ENCODE measurements at regions not wholly inside any gene's neighbourhood (a gene's known extent, or its start where the extent isn't known, plus 50 kb on each side); places are given as distances from the start of the nearest gene placed in this dataset.
A peak's percentile ranks its signal among the peaks of the same experiment; 100 is the strongest.

- Histone ChIP-seq H3K36me3 (no peaks in the 10 kb centered on the region), H3K9me3 (no peaks in the 10 kb centered on the region), H3K27me3 (no peaks in the 10 kb centered on the region), H3K4me3 (no peak overlapping the region), H3K4me1 (no peaks in the 10 kb centered on the region), H3K27ac (no peak overlapping the region)
- intact Hi-C loops (cut with DNase I), result no loop called here
- no peak for TF ChIP-seq CTCF (IDR thresholded peaks at IDR 0.05)
- TF ChIP-seq POLR2A (IDR thresholded peaks at IDR 0.05), result no peak
- no peak for TF ChIP-seq POLR2AphosphoS5 (IDR thresholded peaks at IDR 0.05; ENCODE audit: insufficient read depth in 1 of 2, low read depth in 1 of 2)
- peak in 1 of 2 donors; percentile 25 for DNase-seq (ENCODE audit: extremely low spot score in 2 of 2)
These were observed 161.5 kb upstream of the GATB start for GRCh38 chr4:151922306-151922705.

- TF ChIP-seq POLR2AphosphoS5 (IDR thresholded peaks at IDR 0.05; ENCODE audit: insufficient read depth in 1 of 2, low read depth in 1 of 2), result no peak
- TF ChIP-seq CTCF (IDR thresholded peaks at IDR 0.05), result no peak
- TF ChIP-seq POLR2A (IDR thresholded peaks at IDR 0.05), result no peak
- Histone ChIP-seq H3K27ac (no peak overlapping the region), H3K4me1 (no peaks in the 10 kb centered on the region), H3K4me3 (no peak overlapping the region), H3K9me3 (no peaks in the 10 kb centered on the region), H3K36me3 (no peaks in the 10 kb centered on the region), H3K27me3 (no peaks in the 10 kb centered on the region)
- DNase-seq (ENCODE audit: extremely low spot score in 2 of 2), result no peak
- intact Hi-C loops (cut with DNase I), result no loop called here
These were observed 161.0 kb upstream of the GATB start for GRCh38 chr4:151921811-151922210.

GRCh38 chr4:151921386-151921785 lies 160.6 kb upstream of the GATB start:
- H3K9me3 ChIP-seq, result no peaks in the 10 kb centered on the region
- H3K36me3 ChIP-seq, result no peaks in the 10 kb centered on the region
- intact Hi-C loops (cut with DNase I), result no loop called here
- DNase-seq (ENCODE audit: extremely low spot score in 2 of 2), result peak in 1 of 2 donors; percentile 22
- no peaks in the 10 kb centered on the region for H3K27me3 ChIP-seq
- TF ChIP-seq POLR2A (IDR thresholded peaks at IDR 0.05), result no peak
- no peak for TF ChIP-seq POLR2AphosphoS5 (IDR thresholded peaks at IDR 0.05; ENCODE audit: insufficient read depth in 1 of 2, low read depth in 1 of 2)
- no peak for TF ChIP-seq CTCF (IDR thresholded peaks at IDR 0.05)
- no peak overlapping the region for H3K27ac ChIP-seq
- no peak overlapping the region for H3K4me3 ChIP-seq
- no peaks in the 10 kb centered on the region for H3K4me1 ChIP-seq

- Histone ChIP-seq H3K4me1 (no peaks in the 10 kb centered on the region), H3K27ac (no peak overlapping the region), H3K4me3 (no peak overlapping the region), H3K9me3 (no peaks in the 10 kb centered on the region), H3K36me3 (no peaks in the 10 kb centered on the region), H3K27me3 (no peaks in the 10 kb centered on the region)
- DNase-seq (ENCODE audit: extremely low spot score in 2 of 2), result no peak
- intact Hi-C loops (cut with DNase I), result no loop called here
- TF ChIP-seq CTCF (IDR thresholded peaks at IDR 0.05), result no peak
These were observed 156.4 kb upstream of the GATB start for GRCh38 chr4:151917145-151917734.

GRCh38 chr4:151912632-151913031 lies 151.8 kb upstream of the GATB start:
- no peaks in the 10 kb centered on the region for H3K4me1 ChIP-seq
- no peaks in the 10 kb centered on the region for H3K27me3 ChIP-seq
- no peaks in the 10 kb centered on the region for H3K9me3 ChIP-seq
- peak in 1 of 2 donors; percentile 49 for DNase-seq (ENCODE audit: extremely low spot score in 2 of 2)
- H3K4me3 ChIP-seq, result no peak overlapping the region
- no peak overlapping the region for H3K27ac ChIP-seq
- TF ChIP-seq CTCF (IDR thresholded peaks at IDR 0.05), result no peak
- TF ChIP-seq POLR2AphosphoS5 (IDR thresholded peaks at IDR 0.05; ENCODE audit: insufficient read depth in 1 of 2, low read depth in 1 of 2), result no peak
- TF ChIP-seq POLR2A (IDR thresholded peaks at IDR 0.05), result no peak
- intact Hi-C loops (cut with DNase I), result no loop called here
- H3K36me3 ChIP-seq, result no peaks in the 10 kb centered on the region

All from vagina (tissue), 2 donors.